ENCODE measurements at regions not wholly inside any gene's neighbourhood (a gene's known extent, or its start where the extent isn't known, plus 50 kb on each side); places are given as distances from the start of the nearest gene placed in this dataset.
A peak's percentile ranks its signal among the peaks of the same experiment; 100 is the strongest.

- H3K27ac ChIP-seq (ENCODE audit: low read length) = no peak overlapping the region
- no peaks in the 10 kb centered on the region for H3K36me3 ChIP-seq (ENCODE audit: control insufficient read depth, insufficient read depth, low read length)
- no peak for DNase-seq
- no peak overlapping the region for H3K4me3 ChIP-seq (ENCODE audit: low read length)
- peaks cover 7% of the 10 kb centered on the region for H3K27me3 ChIP-seq (ENCODE audit: control insufficient read depth, insufficient read depth, low read length)
- H3K4me1 ChIP-seq (ENCODE audit: control insufficient read depth, insufficient read depth, low read length) = peaks cover under 1% of the 10 kb centered on the region
- H3K9me3 ChIP-seq (replicated peaks; ENCODE audit: control insufficient read depth, low read depth, low read length) = peaks cover 18% of the 10 kb centered on the region
- 71% methylated on average over 1 of the region's 7 CpGs for WGBS (ENCODE audit: insufficient coverage)
Observed at GRCh38 chr15:69691307-69692015, 238.8 kb downstream of the RPLP1 start.

GRCh38 chr15:69692342-69692741 is 239.7 kb downstream of the RPLP1 start:
- no CpG with 5 or more reads among the region's 3 CpGs for WGBS (ENCODE audit: insufficient coverage)
- H3K4me3 ChIP-seq (ENCODE audit: low read length) = no peak overlapping the region
- H3K36me3 ChIP-seq (ENCODE audit: control insufficient read depth, insufficient read depth, low read length) = no peaks in the 10 kb centered on the region
- peaks cover 5% of the 10 kb centered on the region for H3K4me1 ChIP-seq (ENCODE audit: control insufficient read depth, insufficient read depth, low read length)
- DNase-seq = no peak
- H3K27ac ChIP-seq (ENCODE audit: low read length) = no peak overlapping the region
- peaks cover 7% of the 10 kb centered on the region for H3K27me3 ChIP-seq (ENCODE audit: control insufficient read depth, insufficient read depth, low read length)
- H3K9me3 ChIP-seq (replicated peaks; ENCODE audit: control insufficient read depth, low read depth, low read length) = peaks cover 18% of the 10 kb centered on the region

GRCh38 chr15:69693059-69693458 is 240.4 kb downstream of the RPLP1 start:
- Histone ChIP-seq H3K27ac (ENCODE audit: low read length) (no peak overlapping the region), H3K9me3 (replicated peaks; ENCODE audit: control insufficient read depth, low read depth, low read length) (peaks cover 18% of the 10 kb centered on the region), H3K4me3 (ENCODE audit: low read length) (no peak overlapping the region), H3K4me1 (ENCODE audit: control insufficient read depth, insufficient read depth, low read length) (peaks cover 11% of the 10 kb centered on the region), H3K27me3 (ENCODE audit: control insufficient read depth, insufficient read depth, low read length) (peaks cover 7% of the 10 kb centered on the region), H3K36me3 (ENCODE audit: control insufficient read depth, insufficient read depth, low read length) (no peaks in the 10 kb centered on the region)
- no peak for DNase-seq
- WGBS (ENCODE audit: insufficient coverage) = 88% methylated on average over 2 of the region's 4 CpGs

- no peaks in the 10 kb centered on the region for H3K36me3 ChIP-seq (ENCODE audit: control insufficient read depth, insufficient read depth, low read length)
- H3K9me3 ChIP-seq (replicated peaks; ENCODE audit: control insufficient read depth, low read depth, low read length) = no peaks in the 10 kb centered on the region
- no peak overlapping the region for H3K4me3 ChIP-seq (ENCODE audit: low read length)
- peaks cover 20% of the 10 kb centered on the region for H3K4me1 ChIP-seq (ENCODE audit: control insufficient read depth, insufficient read depth, low read length)
- 36% methylated on average over 3 of the region's 3 CpGs for WGBS (ENCODE audit: insufficient coverage)
- H3K27me3 ChIP-seq (ENCODE audit: control insufficient read depth, insufficient read depth, low read length) = peaks cover 7% of the 10 kb centered on the region
- peak; percentile 81 for DNase-seq
- H3K27ac ChIP-seq (ENCODE audit: low read length) = no peak overlapping the region
Observed at GRCh38 chr15:69696946-69697345, 244.3 kb downstream of the RPLP1 start.

GRCh38 chr15:69697916-69698315 is 245.3 kb downstream of the RPLP1 start:
- Histone ChIP-seq H3K9me3 (replicated peaks; ENCODE audit: control insufficient read depth, low read depth, low read length) (no peaks in the 10 kb centered on the region), H3K27me3 (ENCODE audit: control insufficient read depth, insufficient read depth, low read length) (peaks cover 5% of the 10 kb centered on the region), H3K4me3 (ENCODE audit: low read length) (no peak overlapping the region), H3K36me3 (ENCODE audit: control insufficient read depth, insufficient read depth, low read length) (no peaks in the 10 kb centered on the region), H3K27ac (ENCODE audit: low read length) (no peak overlapping the region), H3K4me1 (ENCODE audit: control insufficient read depth, insufficient read depth, low read length) (peaks cover 26% of the 10 kb centered on the region)
- 34% methylated on average over 2 of the region's 3 CpGs for WGBS (ENCODE audit: insufficient coverage)
- DNase-seq = peak; percentile 67

GRCh38 chr15:69699096-69699495 is 246.5 kb downstream of the RPLP1 start:
- H3K27ac ChIP-seq (ENCODE audit: low read length) = no peak overlapping the region
- no peak overlapping the region for H3K4me3 ChIP-seq (ENCODE audit: low read length)
- H3K27me3 ChIP-seq (ENCODE audit: control insufficient read depth, insufficient read depth, low read length) = peaks cover under 1% of the 10 kb centered on the region
- H3K4me1 ChIP-seq (ENCODE audit: control insufficient read depth, insufficient read depth, low read length) = peaks cover 29% of the 10 kb centered on the region
- H3K36me3 ChIP-seq (ENCODE audit: control insufficient read depth, insufficient read depth, low read length) = no peaks in the 10 kb centered on the region
- DNase-seq = no peak
- no peaks in the 10 kb centered on the region for H3K9me3 ChIP-seq (replicated peaks; ENCODE audit: control insufficient read depth, low read depth, low read length)
- WGBS (ENCODE audit: insufficient coverage) = 100% methylated on average over 1 of the region's 1 CpG

GRCh38 chr15:69700380-69700779 is 247.8 kb downstream of the RPLP1 start:
- Histone ChIP-seq H3K4me3 (ENCODE audit: low read length) (no peak overlapping the region), H3K27ac (ENCODE audit: low read length) (no peak overlapping the region), H3K9me3 (replicated peaks; ENCODE audit: control insufficient read depth, low read depth, low read length) (no peaks in the 10 kb centered on the region), H3K4me1 (ENCODE audit: control insufficient read depth, insufficient read depth, low read length) (peaks cover 31% of the 10 kb centered on the region), H3K27me3 (ENCODE audit: control insufficient read depth, insufficient read depth, low read length) (no peaks in the 10 kb centered on the region), H3K36me3 (ENCODE audit: control insufficient read depth, insufficient read depth, low read length) (no peaks in the 10 kb centered on the region)
- WGBS (ENCODE audit: insufficient coverage) = no CpG with 5 or more reads among the region's 3 CpGs
- DNase-seq = no peak

- DNase-seq = peak; percentile 57
- no peaks in the 10 kb centered on the region for H3K36me3 ChIP-seq (ENCODE audit: control insufficient read depth, insufficient read depth, low read length)
- no peak overlapping the region for H3K27ac ChIP-seq (ENCODE audit: low read length)
- no peaks in the 10 kb centered on the region for H3K27me3 ChIP-seq (ENCODE audit: control insufficient read depth, insufficient read depth, low read length)
- peaks cover 31% of the 10 kb centered on the region for H3K4me1 ChIP-seq (ENCODE audit: control insufficient read depth, insufficient read depth, low read length)
- no peaks in the 10 kb centered on the region for H3K9me3 ChIP-seq (replicated peaks; ENCODE audit: control insufficient read depth, low read depth, low read length)
- no CpG with 5 or more reads among the region's 3 CpGs for WGBS (ENCODE audit: insufficient coverage)
- no peak overlapping the region for H3K4me3 ChIP-seq (ENCODE audit: low read length)
Observed at GRCh38 chr15:69701198-69701597, 248.6 kb downstream of the RPLP1 start.

- Histone ChIP-seq H3K4me1 (ENCODE audit: control insufficient read depth, insufficient read depth, low read length) (peaks cover 15% of the 10 kb centered on the region), H3K36me3 (ENCODE audit: control insufficient read depth, insufficient read depth, low read length) (no peaks in the 10 kb centered on the region), H3K4me3 (ENCODE audit: low read length) (no peak overlapping the region), H3K27me3 (ENCODE audit: control insufficient read depth, insufficient read depth, low read length) (no peaks in the 10 kb centered on the region), H3K27ac (ENCODE audit: low read length) (no peak overlapping the region), H3K9me3 (replicated peaks; ENCODE audit: control insufficient read depth, low read depth, low read length) (peaks cover 7% of the 10 kb centered on the region)
- peak; percentile 80 for DNase-seq
- 30% methylated on average over 4 of the region's 9 CpGs for WGBS (ENCODE audit: insufficient coverage)
Observed at GRCh38 chr15:69703532-69704187, 251.0 kb downstream of the RPLP1 start.

GRCh38 chr15:69704229-69704628 is 251.6 kb downstream of the RPLP1 start:
- Histone ChIP-seq H3K27me3 (ENCODE audit: control insufficient read depth, insufficient read depth, low read length) (no peaks in the 10 kb centered on the region), H3K4me1 (ENCODE audit: control insufficient read depth, insufficient read depth, low read length) (peaks cover 15% of the 10 kb centered on the region), H3K36me3 (ENCODE audit: control insufficient read depth, insufficient read depth, low read length) (no peaks in the 10 kb centered on the region), H3K27ac (ENCODE audit: low read length) (no peak overlapping the region), H3K9me3 (replicated peaks; ENCODE audit: control insufficient read depth, low read depth, low read length) (peaks cover 11% of the 10 kb centered on the region), H3K4me3 (ENCODE audit: low read length) (no peak overlapping the region)
- WGBS (ENCODE audit: insufficient coverage) = 33% methylated on average over 1 of the region's 3 CpGs
- DNase-seq = no peak
